AG08396 (cell line): ENCODE measurements at regions not wholly inside any gene's neighbourhood (a gene's known extent, or its start where the extent isn't known, plus 50 kb on each side); places are given as distances from the start of the nearest gene placed in this dataset.

Experiments used
- DNase-seq: peaks from one replicate; pipeline ENCODE4 v3.0.0; 2012; ENCODE audit warnings: low spot score, mixed read lengths

DNA sequence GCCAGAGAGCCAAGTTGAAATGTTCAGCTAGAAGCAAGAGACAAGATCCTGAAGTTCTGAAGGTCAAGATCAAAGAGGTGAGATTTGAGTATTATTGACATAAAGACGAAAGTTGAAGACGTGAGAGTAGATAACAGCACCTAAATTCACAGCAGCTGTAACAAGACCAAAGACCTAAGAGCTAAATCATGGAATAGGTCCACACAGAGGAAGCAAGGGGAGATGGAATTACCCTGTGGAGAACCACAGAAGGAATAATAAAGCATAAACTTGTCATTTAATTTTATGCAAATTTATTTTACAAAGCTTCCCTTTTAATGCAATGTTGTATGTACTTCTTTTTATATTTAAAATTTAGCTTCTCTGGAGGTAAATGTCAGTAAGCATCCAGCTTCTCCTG lies 523.7 kb downstream of the NR2F1-AS1 start:
- no peak for DNase-seq

DNA sequence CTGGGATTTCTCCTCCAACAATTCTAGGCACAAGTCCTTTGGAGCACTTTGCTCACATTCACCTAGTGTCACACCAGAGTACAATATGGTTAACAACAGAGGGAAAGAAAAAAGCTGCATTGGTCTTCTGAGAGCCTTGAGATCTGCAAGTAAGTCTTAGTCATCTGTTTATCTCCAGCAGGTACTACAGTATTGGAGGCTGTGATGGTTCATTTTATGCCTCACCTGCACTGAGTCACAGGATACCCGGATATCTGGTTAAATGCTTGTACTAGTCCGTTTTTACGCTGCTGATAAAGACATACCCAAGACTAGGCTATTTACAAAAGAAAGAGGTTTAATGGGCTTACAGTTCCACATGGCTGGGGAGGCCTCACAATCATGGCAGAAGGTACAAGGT lies 525.0 kb downstream of the NR2F1-AS1 start:
- no peak for DNase-seq

DNA sequence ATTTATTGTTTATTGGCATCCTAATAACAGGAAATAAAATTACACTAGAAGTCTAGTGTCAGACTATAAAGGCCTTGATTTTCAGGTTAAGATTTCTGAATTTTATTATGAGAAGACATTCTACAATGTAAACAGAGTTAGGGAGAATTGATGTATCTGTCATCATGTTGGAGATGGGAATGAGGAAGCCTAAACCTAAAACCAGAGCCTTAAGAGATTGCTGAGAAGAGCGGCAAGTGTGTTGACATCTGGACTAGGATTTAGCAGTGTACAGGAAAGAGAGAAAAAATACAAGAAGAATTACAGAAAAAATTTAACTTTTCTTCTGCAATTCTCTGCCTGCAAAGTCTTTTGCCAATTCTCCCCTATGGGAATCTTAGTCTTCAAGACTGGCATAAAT lies 525.5 kb downstream of the NR2F1-AS1 start:
- DNase-seq, result no peak

DNA sequence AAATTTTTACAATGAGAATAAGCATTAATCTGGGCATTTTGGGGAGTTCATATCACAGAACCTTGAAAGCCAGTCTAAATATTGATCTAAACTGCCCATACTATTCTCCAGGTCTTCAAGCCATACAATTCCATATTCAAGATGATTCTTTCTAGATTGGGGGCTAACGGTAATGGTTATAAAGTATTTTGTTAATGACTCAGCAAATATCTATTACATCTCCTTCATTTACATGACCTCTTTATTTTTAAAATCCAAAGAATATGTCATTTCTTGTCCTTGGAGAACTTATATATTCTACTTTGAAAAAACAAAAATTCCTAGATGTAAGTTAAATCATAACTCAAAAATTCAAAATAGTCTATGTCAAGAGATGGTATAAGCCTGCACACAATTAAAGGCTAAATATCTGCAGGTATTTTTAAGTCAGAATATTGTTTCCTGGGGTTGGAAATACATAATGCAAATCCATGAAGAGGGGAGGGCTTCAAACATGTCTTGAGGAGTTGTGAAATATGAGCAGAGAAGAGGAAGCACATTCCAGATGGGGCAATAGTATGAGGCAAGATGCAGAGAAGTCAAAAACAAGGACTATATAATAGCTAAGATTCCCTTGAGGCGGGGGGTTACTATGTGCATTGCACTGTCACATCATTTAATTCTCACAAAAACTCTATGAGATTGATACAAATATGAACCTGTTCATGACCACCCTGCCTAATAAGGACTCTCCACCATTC lies 526.4 kb downstream of the NR2F1-AS1 start:
- DNase-seq, result no peak

DNA sequence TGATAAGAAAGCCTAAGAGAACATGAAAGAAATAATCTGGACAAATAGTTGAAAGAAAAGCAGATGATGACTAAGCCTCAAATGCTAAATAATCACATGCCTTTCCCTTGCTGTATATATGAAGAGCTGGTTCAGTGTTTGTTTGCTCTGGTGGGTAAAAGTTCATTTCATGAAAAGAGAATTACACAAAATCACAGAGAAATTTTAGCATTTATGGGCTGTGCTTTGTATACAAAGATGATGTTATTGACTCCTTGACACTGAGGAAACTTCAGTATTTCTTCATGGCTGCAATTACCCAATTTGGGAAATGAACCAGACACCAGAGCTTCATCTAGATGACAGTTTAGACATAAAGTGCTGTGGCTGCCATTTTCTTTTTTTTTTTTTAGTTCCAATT lies 527.2 kb downstream of the NR2F1-AS1 start:
- peak; percentile 10 for DNase-seq

DNA sequence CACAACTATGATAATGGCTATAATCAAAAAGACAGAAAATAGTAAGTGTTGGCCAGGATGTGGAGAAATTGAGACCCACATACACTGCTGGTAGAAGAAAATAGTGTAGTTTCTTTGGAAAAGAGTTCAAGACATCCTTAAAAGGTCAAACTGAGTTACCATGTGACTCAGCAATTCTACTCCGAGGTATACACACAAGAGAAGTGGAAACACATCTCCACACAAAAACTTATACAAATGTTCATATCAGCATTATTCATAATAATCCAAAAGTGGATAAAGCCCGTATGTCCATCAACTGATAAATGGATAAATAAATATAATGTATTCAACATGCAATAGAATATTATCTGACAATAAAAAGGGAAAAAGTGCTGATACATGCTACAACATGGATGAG lies 532.2 kb downstream of the NR2F1-AS1 start:
- DNase-seq, result no peak

DNA sequence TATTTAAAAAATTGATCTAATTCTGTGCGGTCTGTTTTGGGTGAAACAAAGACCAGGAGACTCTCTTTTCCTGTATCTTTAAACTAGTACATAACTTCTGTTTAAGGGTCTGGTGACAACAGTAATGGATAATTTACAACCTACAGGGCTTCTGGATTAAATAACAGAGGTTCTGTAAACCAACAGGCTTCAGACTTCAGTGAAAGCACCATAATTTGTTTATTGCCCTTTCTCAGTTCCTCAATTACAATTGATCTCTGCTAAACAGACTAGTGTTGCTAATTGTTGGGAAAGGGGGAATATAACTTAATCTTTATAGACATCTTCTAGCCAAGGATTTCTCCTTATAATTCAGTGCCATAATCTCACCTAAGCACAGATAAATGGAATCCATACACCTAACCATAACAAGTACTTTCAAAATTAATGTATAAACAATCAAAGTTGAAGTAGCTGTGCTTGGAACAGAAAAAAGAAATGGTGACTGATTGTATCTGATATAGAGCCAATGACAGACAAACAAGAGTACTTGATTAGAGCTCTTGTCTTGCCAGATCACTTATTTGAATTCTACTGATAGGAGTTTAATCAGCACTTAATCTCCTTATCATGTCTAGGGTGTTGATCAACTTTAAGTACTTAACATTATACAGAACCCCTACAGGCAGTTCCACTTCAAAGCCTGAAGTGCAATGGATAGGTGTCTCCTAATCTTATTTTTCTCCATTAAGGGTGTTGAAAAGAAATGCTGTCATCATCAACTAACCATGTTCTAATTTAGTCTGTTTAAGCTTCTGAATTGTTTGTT lies 536.0 kb downstream of the NR2F1-AS1 start:
- DNase-seq, result no peak

DNA sequence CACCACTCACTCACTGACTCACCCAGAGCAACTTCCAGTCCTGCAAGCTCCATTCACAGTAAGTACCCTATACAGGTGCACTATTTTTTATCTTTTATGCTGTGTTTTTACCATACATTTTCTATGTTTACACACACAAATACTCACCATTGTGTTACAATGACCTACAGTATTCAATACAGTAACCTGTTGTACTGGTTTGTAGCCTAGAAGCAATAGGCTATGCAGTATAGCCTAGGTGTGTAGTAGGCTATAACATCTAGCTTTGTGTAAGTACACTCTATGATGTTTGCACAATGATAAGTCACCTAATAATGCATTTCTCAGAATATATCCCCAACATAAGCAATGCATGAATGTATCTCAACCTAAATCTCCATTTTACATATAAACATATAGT lies 541.1 kb downstream of the NR2F1-AS1 start:
- DNase-seq, result no peak

DNA sequence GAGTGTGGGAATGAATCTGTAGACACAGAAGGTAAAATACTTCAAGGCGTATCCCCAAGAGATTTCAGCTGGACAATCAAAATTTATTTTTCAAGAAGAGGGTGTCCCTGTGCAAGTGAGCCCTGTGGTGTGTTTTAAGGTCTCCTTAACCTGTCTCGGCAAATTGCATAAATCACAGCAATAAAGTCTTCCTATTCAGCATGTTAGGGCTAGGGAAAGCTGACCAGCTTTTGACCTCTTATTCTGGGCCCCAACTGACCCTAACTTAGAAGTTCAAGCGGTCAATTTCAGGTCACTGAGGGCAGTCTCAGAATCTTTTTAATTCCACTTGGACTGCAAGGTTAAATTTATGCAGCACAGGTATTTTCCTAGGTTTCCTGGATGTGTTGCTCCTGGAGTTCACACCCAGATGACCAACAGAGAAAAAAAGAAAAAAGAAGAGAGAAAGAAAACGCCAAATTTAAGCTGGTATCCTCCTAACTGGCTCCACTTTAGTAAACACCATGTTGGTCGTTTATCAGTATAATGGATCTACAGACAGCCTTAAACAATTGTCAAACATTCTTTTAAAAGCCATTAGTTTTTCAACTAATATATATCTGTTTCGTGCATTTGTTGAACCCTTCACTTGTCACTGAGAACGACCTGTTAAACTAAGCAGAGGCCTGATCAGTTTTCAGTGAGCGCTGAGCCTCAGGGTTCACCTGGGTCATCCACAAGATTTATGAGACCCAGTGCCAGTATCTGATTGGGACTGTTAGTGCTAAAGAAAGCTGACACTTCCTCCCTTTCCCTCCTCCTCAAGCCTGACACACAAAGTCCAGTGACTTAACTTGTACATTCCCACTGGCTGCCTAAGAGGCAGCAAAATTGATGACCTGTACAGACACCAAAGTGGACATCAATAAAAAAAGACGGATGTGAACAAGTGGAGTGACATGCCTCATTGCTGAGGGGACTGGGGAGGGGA lies 546.1 kb downstream of the NR2F1-AS1 start:
- DNase-seq, result no peak

DNA sequence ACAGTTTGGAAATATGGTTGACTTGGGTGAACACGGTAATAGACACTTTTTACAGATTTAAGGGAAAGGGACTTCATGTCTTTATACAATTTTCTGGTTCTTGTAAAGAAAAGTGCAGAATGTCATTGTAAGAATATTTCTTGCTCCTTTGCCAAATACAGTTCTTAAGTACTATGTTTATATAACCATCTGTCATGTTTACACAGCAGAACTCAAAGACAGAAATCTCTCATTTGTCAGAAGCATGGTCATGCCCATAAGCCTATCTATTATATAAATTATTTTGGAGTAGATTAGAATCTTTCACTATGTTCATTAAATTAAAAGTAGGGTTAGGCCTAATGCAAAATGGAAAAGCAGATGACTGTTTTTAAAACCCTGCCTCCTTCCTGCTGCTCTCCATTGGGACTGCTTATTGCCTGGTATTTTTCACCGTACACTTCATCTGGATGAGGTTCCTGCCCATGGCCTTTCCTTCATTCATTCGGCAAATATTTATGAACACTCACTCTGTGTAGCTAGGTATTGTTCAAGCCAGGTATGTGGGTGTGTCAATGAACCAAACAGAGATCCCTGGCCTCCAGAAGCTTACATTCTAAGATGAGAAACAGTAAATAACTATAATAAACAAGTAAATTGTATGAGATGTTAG lies 558.1 kb downstream of the NR2F1-AS1 start:
- no peak for DNase-seq

DNA sequence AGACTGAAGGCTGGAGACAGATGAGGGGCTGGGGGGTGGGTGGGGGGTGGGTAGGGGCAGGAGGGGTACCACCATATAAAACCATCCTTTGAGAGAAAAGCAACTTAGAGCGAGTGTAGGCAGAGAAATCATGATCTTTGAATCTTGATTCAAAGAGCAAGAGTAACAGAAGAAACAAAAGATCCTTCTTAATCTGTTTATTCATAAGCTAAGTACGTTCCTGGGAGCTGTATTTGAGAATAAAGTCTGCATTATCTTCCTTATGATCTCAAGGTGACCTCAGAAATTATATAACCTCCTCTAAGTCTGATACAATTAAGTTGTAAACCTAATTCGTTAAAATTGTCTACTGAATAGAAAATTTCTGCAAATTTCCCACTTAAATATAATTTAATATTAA lies 558.8 kb downstream of the NR2F1-AS1 start:
- DNase-seq, result no peak

DNA sequence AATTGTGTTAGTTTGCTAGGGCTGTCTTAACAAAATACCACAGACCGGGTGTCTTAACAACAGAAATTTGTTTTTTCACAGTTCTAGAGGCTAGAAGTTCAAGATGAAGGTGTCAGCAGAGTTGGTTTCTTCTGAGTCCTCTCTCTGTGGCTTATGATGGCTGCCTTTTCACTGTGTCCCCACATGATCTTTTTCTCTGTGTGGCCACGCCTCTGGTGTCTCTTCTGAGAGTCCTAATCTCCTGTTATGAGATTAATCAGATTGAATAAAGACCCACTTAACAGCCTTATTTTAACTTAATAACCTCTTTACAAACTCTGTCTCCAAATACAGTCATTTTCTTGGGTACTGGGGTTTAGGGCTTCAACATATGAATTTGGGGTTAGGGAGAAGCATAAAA lies 561.1 kb downstream of the NR2F1-AS1 start:
- DNase-seq, result no peak

DNA sequence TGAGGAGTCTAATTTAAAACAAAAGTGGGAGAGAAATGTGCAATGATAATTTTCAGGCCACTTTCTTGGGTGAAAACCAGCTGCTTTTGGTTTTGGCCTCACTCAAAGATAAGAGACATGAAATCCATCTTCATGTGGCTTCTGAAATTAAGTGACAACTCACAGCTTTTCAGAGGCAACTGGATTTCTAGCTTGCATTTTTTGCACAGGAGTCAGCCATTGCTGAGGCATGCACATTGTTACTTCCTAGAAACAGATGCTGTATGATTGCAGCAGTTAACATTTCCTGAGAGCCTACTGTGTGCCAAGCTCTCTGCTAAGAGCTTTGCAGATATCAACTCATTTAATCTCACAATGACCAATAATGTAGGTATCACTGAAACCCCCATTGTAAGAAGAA lies 562.6 kb downstream of the NR2F1-AS1 start:
- peak; percentile 9 for DNase-seq

DNA sequence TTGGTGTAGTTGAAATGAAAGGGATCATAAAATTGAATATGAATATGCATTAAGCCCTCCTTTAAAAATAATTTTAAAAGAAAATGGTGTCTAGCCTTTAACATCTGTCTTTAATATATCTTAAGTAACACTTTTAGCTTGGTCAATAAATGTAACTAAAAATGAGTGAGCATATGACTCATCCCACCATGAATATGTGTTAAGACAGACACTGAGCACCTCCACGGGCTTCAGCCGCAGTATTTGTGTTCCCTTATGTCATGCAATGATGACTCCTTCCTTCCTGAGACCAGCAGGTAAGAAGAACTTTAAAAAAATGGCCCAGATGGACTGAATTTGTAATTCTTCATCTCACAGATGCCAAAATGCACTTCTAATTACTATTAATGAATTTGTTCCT lies 563.2 kb downstream of the NR2F1-AS1 start:
- no peak for DNase-seq

DNA sequence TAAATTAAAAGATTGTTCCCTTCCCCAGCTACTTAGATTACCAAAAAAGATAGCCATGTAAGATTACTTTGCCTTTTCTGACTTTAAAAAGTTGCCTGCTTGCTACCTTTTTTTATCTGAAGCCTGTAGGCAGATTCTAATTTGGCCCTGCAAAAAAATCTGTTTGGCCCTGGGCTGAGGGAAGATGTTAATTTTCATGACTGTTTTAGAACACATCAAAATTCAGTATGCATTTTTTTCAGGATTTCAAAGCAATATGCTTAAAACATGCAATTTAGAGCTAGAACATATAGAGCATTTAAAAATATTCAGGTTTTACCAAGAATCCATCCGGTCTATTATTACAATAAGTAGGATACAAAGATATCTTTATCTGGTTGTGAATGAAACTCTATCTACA lies 563.6 kb downstream of the NR2F1-AS1 start:
- DNase-seq, result no peak

DNA sequence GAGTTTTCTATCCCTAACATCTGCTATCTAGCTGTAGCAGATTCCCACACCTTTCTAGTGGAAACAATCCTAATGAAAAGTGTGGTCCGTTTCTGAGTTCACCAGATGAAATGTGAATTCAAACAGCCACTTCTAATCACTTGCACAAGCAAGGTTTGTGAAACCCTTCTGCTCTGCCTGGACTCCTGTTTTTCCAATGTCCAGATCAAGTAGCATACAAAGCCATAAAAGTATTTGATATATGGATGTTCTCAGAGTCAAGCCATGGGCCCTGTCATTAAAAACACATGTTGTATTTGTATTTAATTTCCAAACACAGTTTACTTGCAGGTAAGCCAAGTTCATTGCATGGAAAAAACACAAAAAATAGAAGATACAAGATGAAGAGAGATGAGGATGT lies 570.4 kb downstream of the NR2F1-AS1 start:
- no peak for DNase-seq

DNA sequence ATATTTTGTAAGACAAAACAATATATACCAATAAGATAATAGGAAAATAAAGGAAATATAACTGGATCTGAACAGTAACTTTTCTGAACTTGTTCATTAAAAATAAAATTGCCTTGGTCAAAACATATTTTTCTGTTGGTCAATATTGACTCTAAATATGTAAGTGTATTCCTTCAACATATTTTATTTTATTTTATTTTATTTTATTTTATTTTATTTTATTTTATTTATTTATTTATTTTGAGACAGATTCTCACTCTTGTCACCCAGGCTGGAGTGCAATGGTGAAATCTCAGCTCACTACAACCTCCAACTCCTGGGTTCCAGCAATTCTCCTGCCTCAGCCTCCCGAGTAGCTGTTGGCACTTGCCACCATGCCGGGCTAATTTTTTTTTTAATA lies 571.0 kb downstream of the NR2F1-AS1 start:
- no peak for DNase-seq

DNA sequence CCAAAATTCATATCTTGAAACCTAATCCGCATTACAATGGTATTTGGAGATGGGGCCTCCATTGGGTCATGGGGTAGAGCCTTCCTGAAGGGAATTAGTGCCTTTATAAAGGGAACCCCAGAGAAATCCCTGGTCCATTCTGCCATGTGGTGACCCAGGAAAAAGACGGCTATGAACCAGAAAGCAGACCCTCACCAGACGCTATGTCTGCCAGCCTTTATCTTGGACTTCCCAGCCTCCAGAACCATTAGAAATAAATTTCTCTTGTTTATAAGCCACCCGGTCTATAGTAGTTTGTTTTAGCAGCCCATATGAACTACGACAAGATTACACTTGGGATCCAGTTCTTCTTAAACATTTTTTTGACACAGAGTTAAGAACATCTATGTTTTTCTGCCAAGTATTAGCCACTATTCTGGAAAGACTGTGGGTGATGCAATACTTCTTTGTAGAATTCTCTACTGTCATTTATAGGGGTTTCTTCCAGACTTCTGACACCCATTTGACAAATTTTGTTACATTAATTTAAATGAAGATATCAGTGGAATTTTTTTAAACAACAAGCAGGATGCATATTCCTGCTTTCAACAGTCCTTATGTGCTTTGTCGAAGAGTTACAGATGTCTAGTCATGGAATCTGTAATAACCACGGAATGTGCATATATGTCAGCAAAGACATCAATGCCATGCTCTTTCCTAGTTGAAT lies 572.4 kb downstream of the NR2F1-AS1 start:
- DNase-seq, result no peak

DNA sequence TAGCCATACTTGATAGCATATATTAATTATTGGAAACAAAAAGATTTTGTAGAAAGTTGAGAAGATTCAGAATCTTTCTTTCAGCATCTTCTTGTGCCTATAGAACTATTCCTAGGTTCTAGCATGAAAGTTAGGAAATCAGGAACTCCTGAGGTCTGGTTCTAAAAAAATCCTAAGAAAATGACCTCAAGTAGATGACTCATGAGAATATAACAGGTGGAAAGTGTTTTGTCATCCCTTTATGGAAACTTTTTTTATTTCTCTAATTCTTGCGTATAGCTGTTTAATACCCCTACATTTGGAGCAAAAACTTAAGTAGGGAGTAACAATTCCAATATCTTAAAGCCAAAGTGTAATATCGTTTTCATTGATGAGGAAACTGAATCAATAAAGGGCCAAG lies 574.1 kb downstream of the NR2F1-AS1 start:
- DNase-seq, result no peak

DNA sequence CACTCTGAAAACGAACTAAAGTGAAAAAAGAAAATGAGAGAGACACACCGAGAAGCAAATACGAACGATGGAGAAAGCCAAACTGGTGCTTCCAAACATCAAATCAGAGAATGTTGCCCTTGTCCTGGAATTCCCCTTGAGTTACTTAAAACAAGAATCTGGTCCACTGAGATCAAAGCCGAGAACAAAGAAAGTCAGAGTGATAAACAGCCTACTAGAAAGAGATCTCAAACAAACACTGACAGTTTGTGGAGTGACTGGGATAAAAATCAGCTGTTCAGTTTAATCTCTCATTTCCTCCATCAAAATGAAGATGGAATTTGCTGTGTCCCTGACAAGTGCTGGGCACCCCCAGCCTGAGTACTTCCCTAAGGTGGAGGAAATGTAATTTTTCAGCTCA lies 582.6 kb downstream of the NR2F1-AS1 start:
- DNase-seq, result no peak

DNA sequence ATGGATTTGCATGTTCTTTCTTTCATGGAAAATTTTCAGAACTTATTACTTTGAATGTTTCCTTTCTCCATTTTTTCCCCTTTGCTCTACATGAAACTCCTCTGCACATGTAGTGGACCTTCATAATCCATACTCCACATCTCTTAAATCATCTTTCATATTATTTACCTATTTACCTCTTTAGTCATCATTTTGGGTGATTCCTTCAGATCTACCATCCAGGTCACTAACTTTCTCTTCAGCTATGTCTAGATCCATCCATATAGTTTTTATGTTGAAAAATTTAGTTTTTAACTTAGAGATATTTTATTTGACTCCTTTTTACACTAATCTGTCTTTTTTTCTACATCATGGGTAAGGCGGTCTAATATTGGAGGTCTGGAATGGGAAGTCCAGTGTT lies 586.6 kb downstream of the NR2F1-AS1 start:
- DNase-seq, result no peak
